Adrenal gland (tissue), 9 donors: ENCODE measurements at regions not wholly inside any gene's neighbourhood (a gene's known extent, or its start where the extent isn't known, plus 50 kb on each side); places are given as distances from the start of the nearest gene placed in this dataset.
"Not testable (repeated sequence)": the region's sequence is repeated elsewhere in the genome, so short reads cannot be mapped to it uniquely, and the experiment has no call there.

Experiments used
- DNase-seq, 7 donors: peaks; one replicate each; pipeline ENCODE4 v3.0.0-alpha.2; 2019 to 2020
- H3K27ac ChIP-seq, 5 donors: fragments of 200-600 bp; sonication (generic) in 4 of 5; 1 replicate in 3 of 5; 2 replicates in 2 of 5; pipeline versions ENCODE4 v1.5.1 to v1.8.0; 2016 to 2020; ENCODE audit warnings: mild to moderate bottlenecking in 1 of 5
- H3K27me3 ChIP-seq: fragments of 200-600 bp; 2 replicates; pipeline ENCODE4 v1.8.0; 2021
- H3K36me3 ChIP-seq, 2 donors: fragments of 200-600 bp; replicated peaks in 1 of 2; 1 replicate in 1 of 2; 2 replicates in 1 of 2; pipeline versions ENCODE4 v1.5.1 to v1.8.0; 2018 to 2022
- H3K4me1 ChIP-seq, 2 donors: fragments of 200-600 bp; replicated peaks in 1 of 2; 1 replicate in 1 of 2; 2 replicates in 1 of 2; pipeline versions ENCODE4 v1.5.1 to v1.8.0; 2018 to 2021
- H3K4me3 ChIP-seq, 4 donors: fragments of 200-600 bp; sonication (generic) in 3 of 4; one replicate each; pipeline ENCODE4 v1.5.1; 2016 to 2018
- H3K9me3 ChIP-seq, 3 donors: fragments of 200-600 bp; sonication (generic) in 1 of 3; replicated peaks in 1 of 3; 1 replicate in 2 of 3; 2 replicates in 1 of 3; pipeline versions ENCODE4 v1.5.1 to v1.8.0; 2016 to 2021
- POLR2A ChIP-seq, 2 donors: fragments of 450-650 bp; IDR thresholded peaks; one replicate each; pipeline ENCODE4 v1.6.1; 2017; ENCODE audit warnings: antibody characterized with exemption in 2 of 2, mild to moderate bottlenecking in 2 of 2, moderate library complexity in 1 of 2
- WGBS, 4 donors: extraction: QIAGEN DNeasy Blood & Tissue Kit in 2 of 4; methylation state at CpG; one replicate each; pipeline versions ENCODE4 v1.1.5 to v1.1.7; 2013 to 2017; 5-methylcytosine and 5-hydroxymethylcytosine counted together
- intact Hi-C, 2 donors: fragments of 100-400 bp; cut with DNase I; formaldehyde crosslinking; loops; one replicate each; pipeline versions ENCODE4 v1.14.1 to v1.15.0; 2022 to 2023
- TF ChIP-seq, protein P1 (sequence below), 6 experiments: fragments of 450-650 bp in 4 of 6; fragments of 200-600 bp in 2 of 6; sonication (generic) in 1 of 6; IDR thresholded peaks; 1 replicate in 5 of 6; 2 replicates in 1 of 6; pipeline versions ENCODE4 v1.5.1 to v1.8.0; 2016 to 2021; ENCODE audit warnings: antibody characterized with exemption in 6 of 6, mild to moderate bottlenecking in 2 of 6, moderate library complexity in 1 of 6
- donor health status: healthy with polysubstance abuse.
- donor health status: Bipolar disorder and iron deficiency.
- donor health status: DM: yes; HTN: yes; CAD: no.
- donor health status: DM: no; HTN: no; CAD: no.
- donor health status: DM: no; HTN: no; CAD: no.

DNA sequence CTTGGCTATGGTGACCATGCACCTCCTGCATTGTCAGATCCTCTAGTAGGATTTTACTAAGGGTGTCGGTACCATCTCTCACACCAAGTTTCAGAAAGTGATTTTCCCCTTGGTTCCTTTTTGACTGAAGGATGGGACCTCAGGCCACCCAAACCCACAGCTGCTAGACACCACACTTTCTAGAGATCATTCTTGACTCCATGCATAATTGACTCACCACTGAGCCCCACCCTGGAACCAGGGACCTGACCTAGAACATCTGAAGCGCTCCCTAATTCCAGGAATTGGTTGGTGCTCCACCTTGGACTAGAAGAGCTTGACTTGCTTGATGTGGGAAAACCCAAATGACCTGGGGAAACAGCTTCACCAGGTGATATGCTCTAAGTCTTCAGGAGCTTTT lies 206.8 kb upstream of the EGLN3 start:
- Histone ChIP-seq H3K4me1 (no peaks in the 10 kb centered on the region), H3K9me3 (no peaks in the 10 kb centered on the region), H3K27ac (no peak overlapping the region), H3K36me3 (no peaks in the 10 kb centered on the region), H3K27me3 (peaks cover 4% of the 10 kb centered on the region), H3K4me3 (no peak overlapping the region)
- TF ChIP-seq, protein P1, sequence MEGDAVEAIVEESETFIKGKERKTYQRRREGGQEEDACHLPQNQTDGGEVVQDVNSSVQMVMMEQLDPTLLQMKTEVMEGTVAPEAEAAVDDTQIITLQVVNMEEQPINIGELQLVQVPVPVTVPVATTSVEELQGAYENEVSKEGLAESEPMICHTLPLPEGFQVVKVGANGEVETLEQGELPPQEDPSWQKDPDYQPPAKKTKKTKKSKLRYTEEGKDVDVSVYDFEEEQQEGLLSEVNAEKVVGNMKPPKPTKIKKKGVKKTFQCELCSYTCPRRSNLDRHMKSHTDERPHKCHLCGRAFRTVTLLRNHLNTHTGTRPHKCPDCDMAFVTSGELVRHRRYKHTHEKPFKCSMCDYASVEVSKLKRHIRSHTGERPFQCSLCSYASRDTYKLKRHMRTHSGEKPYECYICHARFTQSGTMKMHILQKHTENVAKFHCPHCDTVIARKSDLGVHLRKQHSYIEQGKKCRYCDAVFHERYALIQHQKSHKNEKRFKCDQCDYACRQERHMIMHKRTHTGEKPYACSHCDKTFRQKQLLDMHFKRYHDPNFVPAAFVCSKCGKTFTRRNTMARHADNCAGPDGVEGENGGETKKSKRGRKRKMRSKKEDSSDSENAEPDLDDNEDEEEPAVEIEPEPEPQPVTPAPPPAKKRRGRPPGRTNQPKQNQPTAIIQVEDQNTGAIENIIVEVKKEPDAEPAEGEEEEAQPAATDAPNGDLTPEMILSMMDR (IDR thresholded peaks at IDR 0.05): no peak
- no peak for TF ChIP-seq POLR2A (IDR thresholded peaks at IDR 0.05)
- intact Hi-C loops: no loop called here
- DNase-seq: no peak
- 86 to 92% (median 87%) methylated on average over 1 to 2 of the region's 2 CpGs for WGBS, 4 donors

DNA sequence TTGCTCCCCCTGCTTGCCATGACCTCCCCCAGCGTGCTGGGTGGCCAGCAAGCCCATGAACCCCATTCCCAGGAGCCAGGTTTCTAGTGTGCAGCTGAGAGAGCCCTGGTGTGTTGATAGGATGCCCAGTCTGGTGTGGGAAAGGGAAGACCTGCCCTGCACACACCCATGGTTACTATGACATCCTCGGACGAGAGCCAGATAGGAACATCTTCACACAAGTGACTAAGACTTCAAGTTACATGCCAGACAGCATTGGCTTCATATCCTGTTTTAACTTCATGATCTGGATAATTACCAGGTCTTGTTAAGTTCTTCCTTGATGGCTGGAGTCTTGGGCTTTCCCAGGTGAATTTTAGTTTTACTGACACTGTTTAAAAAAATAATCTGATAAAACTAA lies 196.6 kb upstream of the EGLN3 start:
- TF ChIP-seq POLR2A (IDR thresholded peaks at IDR 0.05): no peak
- TF ChIP-seq, protein P1 (IDR thresholded peaks at IDR 0.05): no peak
- 51 to 63% (median 52%) methylated on average over 3 of the region's 3 CpGs for WGBS, 4 donors

DNA sequence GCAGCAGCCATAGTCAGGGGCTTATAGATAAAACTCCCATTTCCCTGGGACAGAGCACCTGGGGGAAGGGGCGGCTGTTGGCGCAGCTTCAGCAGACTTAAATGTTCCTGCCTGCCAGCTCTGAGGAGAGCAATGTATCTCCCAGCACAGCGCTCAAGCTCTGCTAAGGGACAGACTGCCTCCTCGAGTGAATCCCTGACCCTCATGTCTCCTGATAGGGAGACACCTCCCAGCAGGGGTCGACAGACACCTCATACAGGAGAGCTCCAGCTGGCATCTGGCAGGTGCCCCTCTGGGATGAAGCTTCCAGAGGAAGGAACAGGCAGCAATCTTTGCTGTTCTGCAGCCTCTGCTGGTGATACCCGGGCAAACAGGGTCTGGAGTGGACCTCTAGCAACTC lies 189.3 kb upstream of the EGLN3 start:
- 57 to 75% (median 64%) methylated on average over 1 to 6 of the region's 6 CpGs for WGBS, 4 donors
- intact Hi-C loops, H3K36me3 ChIP-seq, H3K27me3 ChIP-seq, DNase-seq, H3K4me3 ChIP-seq, H3K27ac ChIP-seq, H3K4me1 ChIP-seq, H3K9me3 ChIP-seq: not testable (repeated sequence)

More for the DNA sequence above, 196.6 kb upstream of the EGLN3 start:
- Histone ChIP-seq H3K27me3 (no peaks in the 10 kb centered on the region), H3K36me3 (no peaks in the 10 kb centered on the region), H3K9me3 (no peaks in the 10 kb centered on the region), H3K4me1 (no peaks in the 10 kb centered on the region), H3K27ac (no peak overlapping the region), H3K4me3 (no peak overlapping the region)
- intact Hi-C loops: no loop called here
- no peak for DNase-seq

DNA sequence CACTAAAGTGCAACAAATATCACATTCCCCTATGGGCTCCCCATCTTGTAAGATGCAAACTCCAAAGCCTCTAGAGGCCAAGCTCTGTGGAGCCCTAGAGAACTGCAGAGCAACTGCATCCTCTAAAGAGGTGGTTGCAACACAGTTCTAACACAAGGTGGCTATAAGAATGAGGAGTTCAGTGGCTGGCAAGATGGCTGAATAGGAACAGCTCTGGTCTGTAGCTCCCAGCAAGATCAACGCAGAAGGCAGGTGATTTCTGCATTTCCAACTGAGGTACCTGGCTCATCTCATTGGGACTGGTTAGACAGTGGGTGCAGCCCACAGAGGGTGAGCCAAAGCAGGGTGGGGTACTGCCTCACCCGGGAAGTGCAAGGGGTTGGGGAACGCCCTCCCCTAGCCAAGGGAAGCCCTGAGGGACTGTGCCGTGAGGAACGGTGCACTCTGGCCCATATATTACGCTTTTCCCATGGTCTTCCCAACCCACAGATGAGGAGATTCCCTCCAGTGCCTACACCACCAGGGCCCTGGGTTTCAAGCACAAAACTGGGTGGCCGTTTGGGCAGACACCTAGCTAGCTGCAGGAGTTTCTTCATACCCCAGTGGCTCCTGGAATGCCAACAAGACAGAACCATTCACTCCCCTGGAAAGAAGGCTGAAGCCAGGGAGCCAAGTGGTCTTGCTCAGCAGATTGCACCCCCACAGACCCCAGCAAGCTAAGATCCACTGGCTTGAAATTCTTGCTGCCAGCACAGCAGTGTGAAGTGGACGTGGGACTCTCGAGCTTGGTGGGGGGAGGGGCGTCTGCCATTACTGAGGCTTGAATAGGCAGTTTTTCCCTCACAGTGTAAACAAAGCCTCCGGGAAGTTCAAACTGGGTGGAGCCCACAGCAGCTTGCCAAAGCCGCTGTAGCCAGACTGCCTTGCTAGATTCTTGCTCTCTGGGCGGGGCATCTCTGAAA lies 188.6 kb upstream of the EGLN3 start:
- WGBS, 4 donors: 56 to 74% (median 59%) methylated on average over 8 to 13 of the region's 13 CpGs
- intact Hi-C loops, H3K27ac ChIP-seq, H3K4me3 ChIP-seq, H3K4me1 ChIP-seq, H3K36me3 ChIP-seq, H3K9me3 ChIP-seq, H3K27me3 ChIP-seq: not testable (repeated sequence)
- DNase-seq: peak in 6 of 7 donors; percentile 8 to 26 (median 18)

DNA sequence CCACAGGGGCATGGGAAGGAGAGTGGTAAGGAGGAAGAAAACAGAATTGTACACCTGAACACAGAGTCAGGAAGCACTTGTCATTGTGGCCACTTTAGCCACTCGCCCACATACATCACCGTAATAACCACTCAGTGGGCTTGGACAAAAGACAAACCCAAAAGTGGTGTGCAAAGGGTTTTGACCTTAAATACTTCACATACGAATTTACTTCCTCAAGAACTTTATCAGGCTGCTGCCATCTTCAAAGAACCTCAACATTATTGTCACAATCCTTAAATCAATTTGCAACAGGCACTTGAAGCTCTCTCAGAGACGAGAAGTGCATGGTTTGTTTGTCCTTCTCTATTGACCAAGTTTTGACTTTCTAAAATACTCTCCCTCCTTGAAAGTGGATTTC lies 187.3 kb upstream of the EGLN3 start:
- H3K4me1 ChIP-seq: no peaks in the 10 kb centered on the region
- H3K9me3 ChIP-seq: no peaks in the 10 kb centered on the region
- H3K4me3 ChIP-seq: no peak overlapping the region
- no peak for DNase-seq
- H3K36me3 ChIP-seq: no peaks in the 10 kb centered on the region
- WGBS, 4 donors: 57 to 73% (median 67%) methylated on average over 4 of the region's 4 CpGs
- no peak for TF ChIP-seq POLR2A (IDR thresholded peaks at IDR 0.05)
- TF ChIP-seq, protein P1 (IDR thresholded peaks at IDR 0.05): no peak
- no peak overlapping the region for H3K27ac ChIP-seq
- intact Hi-C loops: no loop called here
- no peaks in the 10 kb centered on the region for H3K27me3 ChIP-seq
